CD4-positive, alpha-beta T cell treated with Interleukin-21 for 1 hour (primary cell): ENCODE measurements at regions not wholly inside any gene's neighbourhood (a gene's known extent, or its start where the extent isn't known, plus 50 kb on each side); places are given as distances from the start of the nearest gene placed in this dataset.
A peak's percentile ranks its signal among the peaks of the same experiment; 100 is the strongest.

Experiments
- DNase-seq: peaks from one replicate; pipeline ENCODE4 v3.0.0-alpha.2; 2020

DNA sequence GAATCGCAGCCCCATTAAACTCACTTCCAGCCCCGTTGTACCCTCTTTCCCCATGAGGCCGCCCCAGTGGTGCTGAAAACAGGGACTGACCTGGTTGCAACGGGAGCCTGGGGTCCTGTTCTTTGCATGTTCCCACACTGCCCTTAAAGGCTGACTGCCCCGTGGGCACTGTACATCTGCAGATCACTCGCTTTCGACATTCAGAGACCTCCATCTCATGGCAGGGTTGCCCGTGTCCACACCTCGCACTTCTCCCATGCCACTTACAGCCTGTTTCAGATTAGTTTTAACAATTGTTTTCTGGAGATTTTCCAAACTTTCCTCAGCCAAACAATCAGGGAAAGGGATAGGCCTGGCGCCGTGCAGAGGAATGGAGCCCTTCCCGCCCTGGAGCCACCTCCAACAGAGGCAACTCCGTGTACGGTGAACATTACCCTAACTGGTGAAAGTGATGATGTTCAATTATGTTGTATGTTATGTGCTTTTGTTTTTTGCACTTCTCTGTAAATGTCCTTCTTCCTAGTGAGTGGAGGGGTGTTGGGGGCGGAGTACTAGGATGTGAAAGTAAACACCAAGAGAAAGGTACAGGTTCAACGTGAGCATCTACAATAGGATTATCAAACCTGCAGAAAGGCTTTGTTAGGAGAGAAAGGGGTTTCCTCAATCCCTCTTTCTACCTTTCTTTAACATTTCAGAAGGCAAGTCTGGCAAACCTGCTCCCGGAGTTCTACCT lies 262.8 kb downstream of the FOXO1 start:
- no peak for DNase-seq

DNA sequence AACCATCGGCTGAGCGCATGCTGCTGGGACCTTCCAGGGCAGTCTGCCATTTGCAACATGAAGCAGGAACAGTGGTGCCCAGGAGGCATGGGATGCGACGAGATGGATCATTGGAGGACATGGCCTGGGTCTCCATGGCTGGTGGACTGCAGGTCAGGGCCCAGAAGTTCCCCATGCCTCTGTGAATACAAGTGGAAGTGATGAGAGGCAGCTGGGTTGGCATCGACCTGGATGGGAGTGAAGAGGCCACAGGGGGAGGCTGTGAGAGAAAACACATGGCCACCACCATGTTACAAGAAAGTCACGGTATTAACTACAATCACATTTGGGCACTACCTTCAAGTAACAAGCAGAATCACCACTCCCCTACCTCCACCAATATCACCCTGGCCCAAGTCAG lies 262.0 kb downstream of the FOXO1 start:
- no peak for DNase-seq

DNA sequence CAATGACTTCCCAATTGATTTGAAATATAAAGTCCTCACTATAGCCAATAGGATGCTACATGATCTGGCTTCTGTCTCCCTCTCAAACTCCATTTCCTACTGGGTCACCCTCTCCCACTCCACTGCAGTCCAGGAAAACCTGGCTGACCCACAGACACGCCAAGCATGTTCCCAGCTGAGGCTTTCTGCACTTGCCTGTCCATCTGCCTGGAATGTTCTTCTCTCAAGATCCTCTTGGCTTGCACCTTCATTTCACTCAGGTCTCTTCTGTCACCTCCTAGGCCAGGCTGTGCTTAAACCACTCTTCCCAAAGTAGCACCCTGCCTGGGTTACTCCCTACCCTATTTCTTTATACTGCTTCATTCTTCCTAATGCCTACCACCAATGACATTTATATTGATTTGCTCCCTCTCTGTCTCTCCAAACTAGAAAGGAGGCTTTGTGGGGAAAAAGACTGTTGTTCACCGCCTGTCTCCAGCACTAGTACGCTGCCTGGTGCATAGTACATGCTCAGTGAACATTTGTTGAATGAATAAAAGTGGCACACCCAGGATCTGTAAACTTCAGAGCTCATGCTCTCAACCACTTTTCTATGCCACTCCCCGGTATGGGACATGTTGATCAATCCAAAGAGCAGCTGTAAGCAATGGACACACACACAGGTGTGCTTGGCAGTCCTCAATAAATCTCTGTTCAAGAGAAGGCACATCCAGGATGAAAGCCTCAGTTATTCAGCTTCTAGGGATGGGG lies 261.3 kb downstream of the FOXO1 start:
- DNase-seq: no peak

DNA sequence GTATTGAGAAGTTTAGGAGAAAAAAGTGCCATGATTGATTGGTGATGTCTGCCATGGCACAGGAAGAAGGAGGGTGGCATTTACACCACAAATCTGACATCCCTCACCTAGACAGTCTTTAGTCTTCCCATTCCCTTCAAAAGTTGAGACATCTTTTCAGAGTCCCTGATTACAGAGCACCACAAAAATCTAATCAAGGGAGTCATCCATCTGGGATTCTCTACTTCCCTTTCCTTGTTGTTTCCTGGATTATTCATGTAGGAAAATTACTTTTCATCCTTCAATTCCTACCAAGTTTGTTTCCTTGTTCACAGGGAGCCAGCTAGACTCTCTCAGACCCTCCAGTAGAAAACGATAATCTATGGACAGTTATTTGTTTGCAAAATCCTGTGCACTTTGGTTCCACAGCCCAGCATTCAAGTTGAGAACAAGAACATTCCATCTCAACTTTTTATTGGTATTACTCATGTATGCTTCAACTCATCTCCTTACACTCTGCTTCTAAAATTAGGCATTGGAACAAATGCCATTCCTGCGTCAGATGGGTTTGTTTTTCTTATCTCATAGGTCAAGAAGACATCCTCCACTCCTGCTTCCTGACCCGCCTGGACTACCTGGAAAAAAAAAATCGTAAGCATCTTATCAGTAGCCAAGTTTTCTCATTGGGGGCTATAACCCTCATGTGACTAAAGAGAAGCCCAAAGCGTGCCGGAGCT lies 259.9 kb downstream of the FOXO1 start:
- no peak for DNase-seq

DNA sequence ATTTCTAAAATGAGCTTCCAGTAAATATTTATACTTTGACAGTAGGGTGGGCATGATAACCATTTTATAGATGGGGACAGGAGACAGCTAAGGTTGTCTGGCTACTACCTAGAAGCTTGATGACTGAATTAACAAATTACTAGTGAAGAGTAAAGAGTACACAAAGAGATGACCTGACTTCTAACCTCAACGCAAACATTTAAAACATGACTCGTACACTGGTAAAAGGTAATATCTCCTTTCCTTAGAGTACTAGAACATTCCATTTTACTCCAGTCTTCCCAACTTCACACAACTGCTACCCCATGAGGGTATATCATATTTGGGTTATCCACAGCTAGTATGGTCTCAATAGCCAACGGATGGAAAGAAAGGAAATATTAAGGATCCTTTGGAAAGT lies 258.9 kb downstream of the FOXO1 start:
- DNase-seq: no peak

DNA sequence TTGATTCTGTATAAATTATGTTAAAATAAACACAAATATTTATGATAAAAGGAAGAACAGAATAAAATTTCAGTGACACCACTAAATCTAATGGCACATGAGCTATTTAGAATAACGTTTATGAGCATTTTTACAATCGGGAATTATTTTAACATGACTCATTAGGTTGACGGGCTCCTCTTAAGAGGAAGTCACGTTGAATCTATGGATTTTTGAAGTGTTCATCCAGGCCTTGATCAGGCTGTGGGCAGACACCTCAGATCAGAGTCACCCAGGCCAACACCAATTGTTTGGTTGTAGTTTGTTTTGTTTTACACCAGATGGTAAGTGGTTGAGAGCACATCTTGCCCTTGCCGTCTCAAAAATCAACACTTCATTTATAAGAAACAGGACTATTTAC lies 257.8 kb downstream of the FOXO1 start:
- DNase-seq: no peak

DNA sequence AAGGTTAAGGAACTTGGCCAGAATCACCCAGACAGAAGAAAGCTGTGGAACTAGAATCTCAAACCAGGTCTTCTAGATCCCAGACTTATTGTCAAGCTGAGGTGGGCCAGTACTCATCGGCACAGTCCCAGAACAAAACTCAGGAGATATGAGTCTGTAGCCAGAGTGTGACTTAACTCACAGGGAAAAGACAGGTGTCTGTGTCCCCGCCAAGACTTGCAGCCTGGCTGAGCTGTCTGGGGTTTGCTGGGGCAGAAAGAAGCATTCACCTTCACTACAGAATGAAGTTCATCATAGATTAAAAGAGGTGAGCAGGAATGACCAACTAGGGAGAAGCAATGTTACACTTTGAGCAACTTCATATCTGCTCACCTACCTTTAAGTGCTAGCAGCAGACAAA lies 257.2 kb downstream of the FOXO1 start:
- no peak for DNase-seq

DNA sequence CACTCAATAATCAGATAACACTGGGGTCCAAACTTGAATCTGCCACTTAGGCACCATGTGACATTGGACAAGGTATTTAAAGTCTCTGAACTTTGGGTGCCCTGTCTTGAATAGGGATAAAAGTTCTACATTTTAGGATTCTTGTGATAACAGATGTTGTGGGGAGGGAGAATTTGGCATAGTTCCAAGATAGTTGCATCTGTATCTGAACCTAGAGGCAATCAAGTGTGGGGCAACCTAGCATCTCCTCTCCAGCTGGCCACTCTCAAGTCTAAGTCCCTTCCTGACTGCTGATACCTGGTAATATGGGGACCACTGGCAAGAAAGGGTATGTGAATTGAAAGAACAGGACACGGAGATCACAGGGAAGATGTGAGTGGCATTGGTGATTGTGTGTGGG lies 256.1 kb downstream of the FOXO1 start:
- DNase-seq: no peak

DNA sequence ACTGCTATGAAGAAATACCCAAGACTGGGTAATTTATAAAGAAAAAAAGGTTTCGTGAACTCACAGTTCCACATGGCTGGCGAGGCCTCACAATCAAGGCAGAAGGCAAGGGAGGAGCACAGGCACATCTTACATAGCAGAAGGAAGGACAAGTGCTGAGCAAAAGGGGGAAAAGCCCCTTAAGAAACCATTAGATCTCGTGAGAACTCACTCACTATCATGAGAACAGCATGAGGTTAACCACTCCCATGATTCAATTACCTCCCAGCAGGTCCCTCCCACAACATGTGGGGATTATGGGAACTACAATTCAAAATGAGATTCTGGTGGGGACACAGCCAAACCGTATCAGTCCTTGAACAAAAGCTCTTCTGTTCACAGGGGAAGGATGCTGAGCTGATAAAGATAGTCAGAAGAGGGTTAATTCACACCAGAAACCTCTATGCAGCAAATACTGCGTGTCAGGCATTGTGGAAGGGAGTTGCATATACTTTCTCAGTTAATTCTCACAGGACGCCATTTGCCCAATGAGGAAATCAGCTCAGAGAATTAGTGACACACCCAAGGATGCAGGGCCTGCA lies 246.2 kb downstream of the FOXO1 start:
- DNase-seq: no peak

DNA sequence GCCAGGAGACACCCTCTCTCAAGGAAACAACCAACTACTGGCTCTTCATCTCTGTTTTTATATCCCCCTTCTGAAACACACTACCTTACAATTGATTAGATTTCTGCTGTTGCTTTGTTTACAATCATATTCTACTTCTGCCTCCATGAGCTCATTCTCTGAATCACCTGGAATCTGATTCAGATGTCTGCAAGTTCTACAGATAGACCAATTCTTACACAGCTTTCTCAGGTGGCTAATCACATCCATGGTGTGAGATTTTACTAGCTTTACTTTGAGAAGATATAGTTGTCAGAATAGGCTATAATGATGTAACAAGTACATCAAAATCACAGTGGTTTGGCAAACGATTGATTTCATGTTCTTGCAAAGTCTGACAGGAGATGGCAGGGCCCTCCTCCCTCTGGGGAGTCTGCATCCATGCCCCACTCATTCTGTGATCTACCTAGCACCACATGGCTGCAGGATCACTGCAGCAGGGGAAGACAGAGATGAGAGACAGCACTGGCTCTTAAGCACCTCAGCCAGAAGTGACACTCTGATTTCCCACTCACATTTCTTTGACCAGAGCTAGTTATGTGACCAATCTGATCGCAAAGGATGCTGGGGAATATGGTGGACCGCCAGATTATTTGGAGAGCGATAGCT lies 243.7 kb downstream of the FOXO1 start:
- DNase-seq: no peak

DNA sequence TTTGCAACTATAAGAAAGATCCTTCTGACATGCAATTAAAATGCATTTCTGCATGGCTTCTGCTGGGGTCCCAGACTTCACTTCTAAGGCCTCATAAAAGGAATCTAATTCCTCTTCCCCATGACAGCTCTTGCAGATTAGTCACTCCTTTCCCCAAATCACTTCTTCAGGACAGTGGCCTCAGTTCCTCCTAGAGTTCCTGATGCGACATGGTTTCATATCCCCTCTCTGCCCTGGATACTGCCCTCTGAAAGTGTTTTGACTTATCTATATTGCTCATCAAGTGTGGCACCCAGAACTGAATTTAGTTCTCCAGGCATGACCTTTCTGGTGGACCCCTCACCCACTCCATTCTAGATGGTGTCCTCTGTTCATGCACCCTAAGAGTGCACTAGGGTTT lies 238.1 kb downstream of the FOXO1 start:
- no peak for DNase-seq

DNA sequence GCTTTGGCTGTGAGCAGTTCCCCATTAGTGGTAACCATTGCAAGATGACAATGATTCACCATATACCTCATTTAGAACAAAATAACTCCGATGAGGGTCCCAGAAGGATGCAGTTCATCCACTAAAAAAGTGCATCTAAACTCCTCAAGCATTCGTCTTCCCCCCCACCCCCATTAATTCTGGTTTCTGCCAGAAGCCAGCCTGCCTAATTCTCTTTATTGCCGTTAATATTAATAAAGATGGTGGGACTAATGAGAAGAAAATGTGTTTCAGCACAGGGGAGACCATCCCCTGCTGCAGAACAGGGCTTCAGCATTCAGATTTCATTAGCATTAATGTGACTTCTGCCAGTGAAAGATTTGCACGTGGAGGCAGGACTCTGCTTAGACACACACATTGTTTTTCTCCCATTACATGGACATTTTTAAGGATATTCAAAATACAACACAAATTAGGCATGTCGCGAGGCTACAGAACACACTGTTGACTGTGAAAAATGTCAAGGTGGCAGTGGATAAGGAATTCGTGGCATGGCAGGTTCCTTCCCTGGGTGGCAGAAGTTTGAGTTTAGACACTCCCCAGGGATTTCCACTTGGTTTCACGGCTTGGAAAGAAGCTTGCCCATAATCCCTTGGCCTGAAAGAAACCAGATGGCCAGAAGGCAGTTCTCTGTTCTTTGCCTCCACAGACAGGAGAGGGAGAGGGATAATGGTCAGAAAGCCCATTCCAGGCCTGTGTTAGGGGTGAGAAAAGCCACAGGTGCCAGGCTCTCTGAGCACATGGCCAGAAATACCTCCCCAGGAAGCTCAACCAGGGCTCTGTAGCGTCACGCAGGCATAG lies 236.5 kb downstream of the FOXO1 start:
- DNase-seq: no peak

DNA sequence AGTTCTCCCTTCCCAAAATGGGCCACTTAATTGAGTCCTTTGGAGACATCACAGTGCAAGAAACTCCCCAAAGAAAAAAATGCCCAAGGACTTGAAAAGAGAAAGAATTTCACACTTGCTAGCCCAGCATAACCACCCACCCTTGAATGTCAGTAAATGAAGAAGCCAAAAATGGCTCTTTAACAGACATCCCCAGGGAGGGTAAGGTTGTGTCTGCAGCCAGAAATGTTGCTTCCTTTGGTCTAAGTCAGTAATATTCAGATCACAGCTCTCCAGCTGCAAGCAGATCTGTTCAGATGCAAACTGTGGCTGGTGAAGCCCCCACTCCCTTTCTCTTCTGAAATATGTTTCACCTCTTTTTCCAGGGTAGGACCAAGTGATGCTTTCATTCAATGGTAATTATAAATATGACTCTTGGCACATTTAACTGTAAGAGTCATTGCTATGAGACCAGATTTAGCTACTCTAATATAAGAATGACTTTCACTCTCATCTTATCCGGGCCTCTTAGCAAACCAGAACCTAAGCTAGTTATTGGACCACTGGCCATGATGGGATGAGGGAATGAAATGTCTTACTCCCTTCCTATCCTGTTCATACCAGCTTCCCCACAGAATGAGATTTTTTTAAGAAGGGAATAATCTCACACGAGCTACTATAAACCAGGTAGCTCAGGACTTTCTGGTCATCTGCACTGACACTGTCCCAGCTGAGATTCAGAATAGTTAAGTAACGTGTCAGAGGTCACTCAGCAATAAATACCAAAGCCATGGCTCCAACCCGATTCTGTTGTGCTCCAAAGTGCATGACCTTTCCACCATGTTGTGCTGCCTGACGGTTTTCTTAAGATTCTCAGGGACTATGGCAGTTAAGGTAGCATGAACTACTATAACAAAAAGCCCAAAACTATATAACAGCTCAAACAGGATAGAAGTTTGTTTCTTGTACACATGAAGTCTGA lies 234.1 kb downstream of the FOXO1 start:
- DNase-seq: no peak

DNA sequence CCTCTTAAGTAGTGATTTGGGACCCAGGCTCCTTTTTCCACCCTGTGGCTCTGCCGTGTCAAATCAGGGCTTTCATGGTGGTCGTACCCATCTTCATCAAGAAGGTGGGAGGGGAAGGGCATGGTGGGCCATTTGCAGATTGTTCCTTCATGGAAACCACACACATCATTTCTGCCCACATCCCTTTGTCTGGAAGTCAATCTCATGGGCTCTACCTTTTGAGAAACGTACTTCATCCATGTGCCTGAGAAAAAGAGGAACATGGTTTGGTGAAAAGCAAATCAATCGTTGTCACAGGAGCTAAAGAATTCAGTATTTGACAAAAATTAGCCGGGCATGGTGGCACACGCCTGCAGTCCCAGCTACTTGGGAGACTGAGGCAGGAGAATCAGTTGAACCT lies 233.4 kb downstream of the FOXO1 start:
- no peak for DNase-seq

DNA sequence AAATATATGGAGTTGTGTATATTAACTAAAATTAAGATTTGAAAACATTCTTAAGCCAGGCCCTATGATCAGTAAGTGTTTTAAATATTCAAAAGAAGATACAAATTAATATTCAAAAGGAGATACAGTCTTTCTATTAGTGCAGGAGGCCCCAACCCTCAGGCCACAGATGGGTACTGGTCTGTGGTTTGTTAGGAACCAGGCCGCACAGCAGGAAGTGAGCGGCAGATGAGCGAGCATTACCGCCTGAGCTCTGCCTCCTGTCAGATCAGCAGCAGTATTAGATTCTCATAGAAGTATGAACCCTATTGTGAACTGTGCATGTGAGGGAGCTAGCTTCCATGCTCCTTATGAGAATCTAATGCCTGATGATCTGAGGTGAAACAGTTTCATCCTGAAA lies 232.9 kb downstream of the FOXO1 start:
- peak; percentile 63 for DNase-seq

DNA sequence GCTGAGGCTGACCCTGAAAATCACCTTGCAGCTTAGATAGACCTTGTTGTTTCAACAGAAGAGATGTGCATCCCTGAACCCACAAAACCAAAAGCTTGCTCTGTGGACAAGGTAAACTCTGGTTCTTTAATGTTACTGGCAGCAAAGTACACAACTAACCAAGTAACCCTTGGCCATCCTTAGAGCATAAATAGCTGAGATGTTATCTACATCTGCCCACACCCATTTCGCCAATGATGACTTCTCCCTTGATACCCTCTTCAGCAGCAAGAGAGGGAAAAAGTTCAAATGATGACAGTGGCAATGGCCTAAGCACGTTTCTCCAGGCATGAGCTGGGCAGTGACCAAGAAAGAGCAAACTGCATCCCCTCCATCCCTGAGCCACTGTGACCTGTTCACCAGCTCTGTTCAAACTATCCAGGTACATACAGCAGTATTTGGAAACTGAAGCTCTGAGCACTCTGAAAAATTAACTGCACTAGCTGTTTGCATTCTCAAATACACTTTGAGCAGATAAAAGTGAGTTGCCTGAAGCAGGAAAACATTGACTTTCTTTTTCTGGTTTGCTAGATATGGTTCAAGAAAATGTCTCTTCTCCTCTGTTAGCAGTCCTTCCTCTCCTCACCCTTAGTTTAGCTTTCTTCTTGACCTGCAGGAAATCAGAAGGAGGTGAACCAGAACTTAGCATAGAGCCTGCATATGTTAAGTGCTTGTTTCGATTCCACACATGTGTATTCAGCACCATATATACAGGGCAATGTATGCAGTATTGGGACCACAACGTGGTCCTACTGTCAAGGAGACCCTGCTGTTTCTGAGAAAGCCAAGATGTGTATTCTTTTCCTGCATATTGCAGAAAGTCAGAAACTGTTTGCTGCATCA lies 231.7 kb downstream of the FOXO1 start:
- no peak for DNase-seq

DNA sequence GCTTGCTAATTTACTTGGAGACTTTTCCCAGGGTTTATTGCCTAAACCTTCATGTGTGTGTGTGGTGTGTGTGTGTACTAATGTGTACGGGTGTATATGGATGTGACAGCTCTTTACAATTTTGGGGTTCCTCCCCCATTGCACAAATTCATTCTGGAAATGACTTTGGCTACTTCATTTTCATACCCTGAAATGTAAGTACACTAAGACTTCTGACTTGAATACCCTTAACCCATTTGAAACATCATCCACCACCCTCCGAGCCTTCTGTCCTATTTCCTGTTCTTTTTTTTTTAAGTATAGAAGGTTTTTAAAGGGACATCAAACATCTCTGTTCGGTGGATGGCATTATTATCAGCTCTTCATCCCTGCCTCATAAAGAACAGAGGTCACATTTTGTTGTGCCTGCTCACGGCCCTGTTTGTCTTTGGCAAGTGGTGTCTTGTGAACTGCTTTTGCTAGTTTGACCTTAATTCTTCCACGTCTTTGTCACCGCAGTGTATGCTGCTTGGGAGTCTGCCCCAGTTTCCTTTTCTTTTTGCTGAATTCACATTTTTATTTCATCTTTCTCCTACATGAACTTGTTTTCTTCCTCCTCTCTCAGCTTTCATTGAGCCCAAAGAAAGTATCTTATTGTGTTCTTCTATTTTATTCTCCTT lies 228.3 kb downstream of the FOXO1 start:
- no peak for DNase-seq

DNA sequence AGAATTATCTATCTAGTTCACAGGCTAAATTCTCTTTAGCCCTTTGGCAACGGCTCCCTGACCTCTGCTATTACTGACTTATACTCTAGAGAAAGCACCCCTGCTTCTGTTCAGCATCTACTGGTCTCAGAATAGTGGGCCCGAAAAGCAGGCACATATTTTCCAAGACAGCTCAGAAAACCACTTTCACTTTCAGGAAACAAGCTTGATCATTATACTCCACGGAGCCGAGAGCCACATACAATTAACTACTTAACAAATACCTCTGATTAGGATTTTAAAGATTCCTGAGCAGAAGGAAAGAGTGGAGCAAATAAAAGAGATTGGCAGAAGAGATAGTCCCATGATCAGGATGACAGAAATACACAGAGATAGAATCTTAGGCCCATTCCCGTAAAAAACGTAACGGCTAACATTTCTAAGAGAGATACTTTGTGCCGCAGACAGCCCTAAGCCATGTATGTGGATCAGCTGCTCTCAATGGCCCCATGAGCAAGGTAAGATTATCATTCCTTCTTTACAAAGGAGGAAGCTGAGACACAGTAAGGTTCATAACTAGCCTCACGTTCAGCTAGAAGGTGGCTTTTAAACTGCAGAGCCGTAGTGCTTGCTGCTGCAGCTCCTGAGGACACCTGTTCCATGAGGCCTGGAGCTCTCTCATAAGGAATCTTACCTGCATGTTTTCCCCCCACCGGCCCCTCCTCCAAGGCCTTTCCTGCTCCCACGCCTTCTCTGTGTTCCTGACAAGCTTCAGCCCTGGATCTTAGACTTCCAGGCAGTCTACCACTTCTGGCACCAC lies 227.2 kb downstream of the FOXO1 start:
- peak; percentile 31 for DNase-seq
